GM20000 (cell line): ENCODE measurements at regions not wholly inside any gene's neighbourhood (a gene's known extent, or its start where the extent isn't known, plus 50 kb on each side); places are given as distances from the start of the nearest gene placed in this dataset.
"Not testable (repeated sequence)": the region's sequence is repeated elsewhere in the genome, so short reads cannot be mapped to it uniquely, and the experiment has no call there.

Source experiments
- DNase-seq: peaks from one replicate; pipeline ENCODE4 v3.0.0; 2012; ENCODE audit warnings: low spot score
- TF ChIP-seq, protein P1 (sequence below): IDR thresholded peaks from 2 replicates; pipeline ENCODE4 v1.5.1; 2012; ENCODE audit warnings: mild to moderate bottlenecking, control low read depth; ENCODE audit errors: extremely low read depth, missing control alignments

DNA sequence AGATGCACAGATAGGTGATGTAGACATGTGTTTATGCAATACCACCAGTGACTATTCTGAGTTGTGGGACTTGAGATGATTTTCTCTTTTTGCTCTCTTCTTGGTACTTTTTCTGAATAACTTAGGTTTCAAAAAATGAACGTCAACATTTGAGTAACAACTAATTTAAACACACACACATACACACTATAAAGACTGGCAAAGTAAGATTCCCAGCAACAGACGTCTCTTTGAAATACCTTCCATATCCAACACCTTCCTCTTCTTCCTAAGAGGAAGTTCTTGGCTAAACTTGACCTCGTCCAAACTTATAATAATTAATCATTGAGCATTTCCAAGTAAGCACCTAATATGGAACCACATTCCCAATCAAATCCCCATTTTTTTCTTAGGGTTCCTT lies 81.6 kb upstream of the RGPD4 start:
- TF ChIP-seq, protein P1, sequence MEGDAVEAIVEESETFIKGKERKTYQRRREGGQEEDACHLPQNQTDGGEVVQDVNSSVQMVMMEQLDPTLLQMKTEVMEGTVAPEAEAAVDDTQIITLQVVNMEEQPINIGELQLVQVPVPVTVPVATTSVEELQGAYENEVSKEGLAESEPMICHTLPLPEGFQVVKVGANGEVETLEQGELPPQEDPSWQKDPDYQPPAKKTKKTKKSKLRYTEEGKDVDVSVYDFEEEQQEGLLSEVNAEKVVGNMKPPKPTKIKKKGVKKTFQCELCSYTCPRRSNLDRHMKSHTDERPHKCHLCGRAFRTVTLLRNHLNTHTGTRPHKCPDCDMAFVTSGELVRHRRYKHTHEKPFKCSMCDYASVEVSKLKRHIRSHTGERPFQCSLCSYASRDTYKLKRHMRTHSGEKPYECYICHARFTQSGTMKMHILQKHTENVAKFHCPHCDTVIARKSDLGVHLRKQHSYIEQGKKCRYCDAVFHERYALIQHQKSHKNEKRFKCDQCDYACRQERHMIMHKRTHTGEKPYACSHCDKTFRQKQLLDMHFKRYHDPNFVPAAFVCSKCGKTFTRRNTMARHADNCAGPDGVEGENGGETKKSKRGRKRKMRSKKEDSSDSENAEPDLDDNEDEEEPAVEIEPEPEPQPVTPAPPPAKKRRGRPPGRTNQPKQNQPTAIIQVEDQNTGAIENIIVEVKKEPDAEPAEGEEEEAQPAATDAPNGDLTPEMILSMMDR, result no peak
- DNase-seq, result no peak

DNA sequence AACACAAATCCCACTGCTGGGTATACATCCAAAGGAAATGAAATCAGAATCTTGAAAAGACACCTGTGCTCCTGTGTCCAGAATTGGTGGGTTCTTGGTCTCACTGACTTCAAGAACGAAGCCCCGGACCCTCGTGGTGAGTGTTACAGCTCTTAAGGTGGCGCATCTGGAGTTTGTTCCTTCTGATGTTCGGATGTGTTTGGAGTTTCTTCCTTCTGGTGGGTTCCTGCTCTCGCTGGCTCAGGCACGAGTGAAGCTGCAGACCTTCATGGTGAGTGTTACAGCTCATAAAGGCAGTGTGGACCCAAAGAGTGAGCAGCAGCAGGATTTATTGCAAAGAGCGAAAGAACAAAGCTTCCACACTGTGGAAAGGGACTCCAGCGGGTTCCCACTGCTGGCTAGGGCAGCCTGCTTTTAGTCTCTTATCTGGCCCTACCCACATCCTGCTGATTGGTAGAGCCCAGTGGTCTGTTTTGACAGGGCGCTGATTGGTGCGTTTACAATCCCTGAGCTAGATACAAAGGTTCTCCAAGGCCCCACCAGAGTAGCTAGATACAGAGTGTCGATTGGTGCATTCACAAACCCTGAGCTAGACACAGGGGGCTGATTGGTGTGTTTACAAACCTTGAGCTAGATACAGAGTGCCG lies 80.0 kb upstream of the RGPD4 start:
- DNase-seq, result not testable (repeated sequence)

DNA sequence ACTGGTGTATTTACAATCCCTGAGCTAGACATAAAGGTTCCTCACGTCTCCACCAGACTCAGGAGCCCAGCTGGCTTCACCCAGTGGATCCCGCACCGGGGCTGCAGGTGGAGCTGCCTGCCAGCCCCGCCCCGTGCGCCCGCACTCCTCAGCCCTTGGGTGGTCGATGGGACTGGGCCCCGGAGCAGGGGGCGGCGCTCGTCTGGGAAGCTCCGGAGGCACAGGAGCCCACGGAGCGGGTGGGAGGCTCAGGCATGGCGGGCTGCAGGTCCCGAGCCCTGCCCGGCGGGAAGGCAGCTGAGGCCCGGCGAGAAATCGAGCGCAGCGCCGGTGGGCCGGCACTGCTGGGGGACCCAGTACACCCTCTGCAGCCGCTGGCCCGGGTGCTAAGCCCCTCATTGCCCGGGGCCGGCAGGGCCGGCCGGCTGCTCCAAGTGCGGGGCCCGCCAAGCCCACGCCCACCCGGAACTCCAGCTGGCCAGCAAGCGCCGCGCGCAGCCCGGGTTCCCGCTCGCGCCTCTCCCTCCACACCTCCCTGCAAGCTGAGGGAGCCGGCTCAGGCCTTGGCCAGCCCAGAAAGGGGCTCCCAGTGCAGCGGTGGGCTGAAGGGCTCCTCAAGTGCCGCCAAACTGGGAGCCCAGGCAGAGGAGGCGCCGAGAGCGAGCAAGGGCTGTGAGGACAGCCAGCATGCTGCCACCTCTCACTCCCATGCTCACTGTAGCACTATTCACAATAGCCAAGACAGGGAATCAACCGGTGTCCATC lies 79.3 kb upstream of the RGPD4 start:
- not testable (repeated sequence) for DNase-seq

DNA sequence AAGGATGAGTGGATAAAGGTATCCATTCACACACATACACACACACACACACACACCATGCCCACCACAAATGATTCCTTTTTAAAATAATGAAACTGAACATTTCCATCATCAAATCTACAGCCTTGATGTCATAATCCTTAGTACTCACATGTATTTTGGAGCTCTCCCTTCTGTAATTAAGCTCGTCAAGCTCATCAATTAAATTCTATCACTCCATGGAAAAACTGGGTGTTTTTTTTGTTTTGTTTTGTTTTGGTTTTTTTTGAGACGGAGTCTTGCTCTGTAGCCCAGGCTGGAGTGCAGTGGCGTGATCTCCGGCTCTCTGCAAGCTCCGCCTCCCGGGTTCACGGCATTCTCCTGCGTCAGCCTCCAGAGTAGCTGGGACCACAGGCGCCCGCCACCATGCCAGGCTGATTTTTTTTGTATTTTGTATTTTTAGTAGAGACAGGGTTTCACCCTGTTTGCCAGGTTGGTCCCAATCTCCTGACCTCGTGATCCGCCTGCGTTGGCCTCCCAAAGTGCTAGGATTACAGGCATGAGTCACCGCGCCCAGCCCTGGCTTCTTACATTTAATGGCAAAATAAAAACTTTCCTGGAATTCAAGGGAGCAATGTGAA lies 78.6 kb upstream of the RGPD4 start:
- DNase-seq, result no peak

DNA sequence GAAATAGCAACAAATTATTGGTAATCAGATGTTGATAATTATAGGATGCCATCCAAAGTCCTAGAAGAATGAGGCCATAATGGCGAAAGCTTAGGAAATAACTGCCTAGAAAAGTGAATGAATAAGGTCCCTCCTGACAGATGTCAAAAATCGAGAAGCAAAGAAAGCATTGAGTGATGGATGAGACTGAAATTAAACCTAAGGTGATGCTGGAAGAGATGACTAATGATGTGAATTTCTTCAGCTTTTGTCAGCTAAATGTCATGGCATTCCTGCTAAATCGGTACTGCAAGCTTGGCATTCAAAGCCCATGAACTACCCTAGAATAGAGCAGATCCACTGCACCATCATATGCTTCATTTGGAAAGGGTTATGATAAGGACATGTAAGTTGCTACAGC lies 74.8 kb upstream of the RGPD4 start:
- TF ChIP-seq, protein P1, result no peak
- no peak for DNase-seq

More for the DNA sequence above, 78.6 kb upstream of the RGPD4 start:
- TF ChIP-seq, protein P1, result no peak

DNA sequence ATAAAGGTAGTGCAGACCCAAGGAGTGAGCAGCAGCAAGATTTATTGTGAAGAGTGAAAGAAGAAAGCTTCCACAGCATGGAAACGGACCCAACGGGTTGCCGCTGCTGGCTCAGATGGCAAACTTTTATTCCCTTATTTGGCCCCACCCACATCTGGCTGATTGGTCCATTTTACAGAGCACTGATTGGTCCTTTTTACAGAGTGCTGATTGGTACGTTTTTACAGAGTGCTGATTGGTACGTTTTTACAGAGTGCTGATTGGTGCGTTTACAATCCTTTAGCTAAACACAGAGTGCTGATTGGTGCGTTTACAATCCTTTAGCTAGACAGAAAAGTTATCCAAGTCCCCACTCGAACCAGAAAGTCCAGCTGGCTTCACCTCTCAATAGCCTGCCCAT lies 72.9 kb upstream of the RGPD4 start:
- DNase-seq, result not testable (repeated sequence)

DNA sequence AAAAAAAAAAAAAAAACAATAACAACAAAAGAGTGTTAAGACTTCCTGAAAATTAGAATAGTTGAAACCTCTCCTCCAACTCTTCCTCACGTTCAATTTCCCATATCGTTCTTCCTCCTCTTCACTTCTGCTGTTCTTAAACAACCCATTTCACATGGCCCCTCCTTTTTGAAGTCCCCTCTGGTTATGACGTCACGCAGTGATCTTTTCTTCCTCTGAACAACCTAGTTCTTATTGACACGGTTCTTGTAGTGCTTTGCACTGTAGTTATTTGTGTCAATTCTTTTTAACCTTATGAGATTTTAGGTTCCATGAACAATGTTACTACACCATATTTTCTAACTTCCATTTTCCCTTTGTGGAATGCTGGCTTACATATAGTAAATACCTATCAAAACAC lies 69.5 kb upstream of the RGPD4 start:
- TF ChIP-seq, protein P1, result no peak
- no peak for DNase-seq

DNA sequence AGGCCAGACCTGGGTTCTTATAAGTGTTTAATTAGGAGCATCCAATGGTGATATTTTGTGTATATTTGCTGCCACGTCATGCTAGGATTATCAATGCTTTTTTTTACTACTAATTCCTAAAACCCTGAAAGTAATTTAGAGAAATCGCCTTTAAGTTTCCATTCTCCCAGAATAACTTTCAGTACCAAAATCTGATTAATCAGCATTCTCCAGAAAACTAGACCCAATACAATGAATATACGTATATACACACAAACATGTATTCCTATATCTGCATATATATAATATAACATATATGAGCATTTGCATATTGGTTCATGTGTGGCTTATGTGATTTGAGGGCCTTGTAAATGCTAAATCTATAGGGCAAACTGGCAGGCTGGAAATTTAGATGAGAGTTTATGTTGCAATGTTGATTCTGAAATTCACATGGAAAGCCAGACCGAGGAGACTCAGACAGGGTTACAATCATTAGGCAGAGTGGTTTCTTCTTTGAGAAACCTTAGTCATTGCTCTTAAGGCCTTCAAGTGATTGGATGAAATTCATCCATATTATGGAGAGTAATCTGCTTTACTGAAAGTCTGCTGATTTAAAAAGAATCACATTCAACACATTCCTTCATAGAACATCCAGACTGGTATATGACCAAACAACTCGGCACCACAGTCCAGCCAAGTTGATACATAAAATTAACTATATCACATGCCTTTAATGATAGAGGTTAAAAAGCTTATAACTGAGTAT lies 65.9 kb upstream of the RGPD4 start:
- no peak for DNase-seq
- TF ChIP-seq, protein P1, result no peak

DNA sequence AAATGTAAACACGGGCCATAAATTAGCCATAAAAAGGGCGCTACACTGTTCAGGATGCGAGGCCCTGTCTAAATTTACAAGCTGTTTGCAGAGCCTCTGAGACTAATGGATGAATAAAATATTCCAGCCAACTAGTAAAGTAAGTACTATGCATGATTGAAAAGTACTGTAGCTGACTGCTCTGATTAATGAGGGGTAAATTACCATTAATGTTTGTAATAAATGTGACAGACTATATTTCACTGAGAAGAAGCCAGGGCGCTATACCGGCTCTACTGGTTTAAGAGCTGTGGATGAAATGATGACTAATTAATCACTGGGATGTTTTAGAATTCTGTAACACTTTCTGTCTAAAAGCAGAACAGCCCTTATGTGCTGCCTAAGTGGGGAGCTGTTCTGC lies 54.3 kb upstream of the RGPD4 start:
- TF ChIP-seq, protein P1, result no peak
- no peak for DNase-seq
